ENCODE measurements at regions not wholly inside any gene's neighbourhood (a gene's known extent, or its start where the extent isn't known, plus 50 kb on each side); places are given as distances from the start of the nearest gene placed in this dataset.

GRCh38 chr6:53985366-53985765, 125.9 kb upstream of the MLIP start:
- no peak for TF ChIP-seq CTCF (IDR thresholded peaks at IDR 0.05; ENCODE audit: borderline replicate concordance, extremely low read depth, low read length, poor library complexity, severe bottlenecking)
- TF ChIP-seq EZH2 (IDR thresholded peaks at IDR 0.05; ENCODE audit: borderline replicate concordance, low read depth, low read length, severe bottlenecking), result no peak

Data from DND-41 (cell line).